ENCODE measurements at regions not wholly inside any gene's neighbourhood (a gene's known extent, or its start where the extent isn't known, plus 50 kb on each side); places are given as distances from the start of the nearest gene placed in this dataset.

- in situ Hi-C loops (cut with MboI; ENCODE audit: low sequenced_read_pairs) = no loop called here
- no TSS peak for BruUV-seq (replicated peaks)
- peaks cover 6% of the 10 kb centered on the region for H3K27me3 ChIP-seq (ENCODE audit: control insufficient read depth, insufficient read depth, low read length)
These were observed 198.9 kb upstream of the TOPAZ1 start for GRCh38 chr3:44042772-44043171.

More at GRCh38 chr3:44042772-44043171, 198.9 kb upstream of the TOPAZ1 start:
- H2BK15ac ChIP-seq (ENCODE audit: low read depth, low read length) = no peak overlapping the region
- H2BK5ac ChIP-seq (ENCODE audit: low read depth, low read length, poor library complexity, severe bottlenecking) = no peak overlapping the region
- H3K36me3 ChIP-seq (ENCODE audit: control insufficient read depth, insufficient read depth, low read length) = no peaks in the 10 kb centered on the region
- H2AK9ac ChIP-seq (replicated peaks; ENCODE audit: low read depth, low read length, poor library complexity) = no peak overlapping the region
- no peak overlapping the region for H2BK120ac ChIP-seq (ENCODE audit: low read depth, low read length)
- dilution Hi-C loops (cut with HindIII; ENCODE audit: low sequenced_read_pairs, unreplicated experiment) = no loop called here
- H3K56ac ChIP-seq (ENCODE audit: extremely low read depth, insufficient read depth, low read length) = no peak overlapping the region
- H3K23ac ChIP-seq (ENCODE audit: low read depth, low read length) = no peak overlapping the region
- H3K9me3 ChIP-seq (ENCODE audit: control insufficient read depth, insufficient read depth, low read length) = no peaks in the 10 kb centered on the region
- no peak overlapping the region for H3K14ac ChIP-seq (replicated peaks; ENCODE audit: low read depth, low read length)
- H4K5ac ChIP-seq (ENCODE audit: low read depth, low read length) = no peak overlapping the region
- H2BK20ac ChIP-seq (ENCODE audit: low read depth, low read length) = no peak overlapping the region
- no peak for DNase-seq
- H3K18ac ChIP-seq (ENCODE audit: low read depth, low read length) = no peak overlapping the region
- no CpG with 5 or more reads among the region's 4 CpGs for WGBS, 2 experiments (ENCODE audit: extremely low coverage in 2 of 2, insufficient read length in 1 of 2)
- no peak overlapping the region for H3K4me3 ChIP-seq (ENCODE audit: insufficient read depth, low read depth, low read length)
- H3K4me1 ChIP-seq (ENCODE audit: control insufficient read depth, insufficient read depth, low read length) = no peaks in the 10 kb centered on the region
- TF ChIP-seq RCOR1 (IDR thresholded peaks at IDR 0.05; ENCODE audit: insufficient replicate concordance, low read length) = no peak
- TF ChIP-seq ELK1 (IDR thresholded peaks at IDR 0.05; ENCODE audit: borderline replicate concordance, low read depth, low read length) = no peak
- no peak for TF ChIP-seq SMC3 (IDR thresholded peaks at IDR 0.05; ENCODE audit: low read depth, low read length)
- no peak for TF ChIP-seq MXI1 (IDR thresholded peaks at IDR 0.05; ENCODE audit: borderline replicate concordance, low read depth, low read length)
- no peak for TF ChIP-seq BHLHE40 (IDR thresholded peaks at IDR 0.05; ENCODE audit: low read depth, low read length)
- no peak for TF ChIP-seq CTCF (conservative IDR thresholded peaks at IDR 0.05; ENCODE audit: low read depth, low read length)
- TF ChIP-seq CEBPB (IDR thresholded peaks at IDR 0.05; ENCODE audit: low read depth, low read length) = no peak
- no peak for TF ChIP-seq RAD21 (IDR thresholded peaks at IDR 0.05; ENCODE audit: low read length)
- TF ChIP-seq MAFK (IDR thresholded peaks at IDR 0.05; ENCODE audit: low read depth, low read length) = no peak
- no peak for TF ChIP-seq USF2 (IDR thresholded peaks at IDR 0.05; ENCODE audit: low read depth, low read length)
- TF ChIP-seq NFE2L2 (IDR thresholded peaks at IDR 0.05; ENCODE audit: low read depth, low read length) = no peak
- no peak for TF ChIP-seq MAZ (IDR thresholded peaks at IDR 0.05; ENCODE audit: borderline replicate concordance, low read depth, low read length)
- TF ChIP-seq CHD1 (IDR thresholded peaks at IDR 0.05; ENCODE audit: low read depth, low read length) = no peak
- H4K20me1 ChIP-seq (ENCODE audit: insufficient read depth, low read length) = no peaks in the 10 kb centered on the region
- H3K27ac ChIP-seq (ENCODE audit: insufficient read depth, low read length) = no peak overlapping the region
- H3K4me2 ChIP-seq (ENCODE audit: low read depth, low read length) = no peak overlapping the region
- no peaks in the 10 kb centered on the region for H3K9me1 ChIP-seq (ENCODE audit: insufficient read depth, low read length)
- H3K4ac ChIP-seq (ENCODE audit: low read depth, low read length) = no peak overlapping the region
- no peak overlapping the region for H4K91ac ChIP-seq (ENCODE audit: insufficient read depth, low read depth, low read length)
- no peak overlapping the region for H3K9ac ChIP-seq (ENCODE audit: low read depth, low read length)
- CTCF ChIA-PET = no interaction called here
- ATAC-seq (ENCODE audit: low read depth) = no peak
- no peak overlapping the region for H4K8ac ChIP-seq (ENCODE audit: low read depth in 2 of 2, low read length in 2 of 2)
- H2AK5ac ChIP-seq (ENCODE audit: low read depth, low read length) = no peak overlapping the region
- no peak overlapping the region for H2AFZ ChIP-seq (replicated peaks; ENCODE audit: low read length, poor library complexity)
- POLR2A ChIA-PET (ENCODE audit: unreplicated experiment) = no interaction called here
- no peaks in the 10 kb centered on the region for H3K79me1 ChIP-seq (ENCODE audit: low read depth in 1 of 2, low read length in 2 of 2)
- intact Hi-C loops (cut with micrococcal nuclease) = no loop called here

All from IMR-90 (cell line).